ENCODE measurements at regions not wholly inside any gene's neighbourhood (a gene's known extent, or its start where the extent isn't known, plus 50 kb on each side); places are given as distances from the start of the nearest gene placed in this dataset.

GRCh38 chr3:21328711-21329390 is 422.2 kb downstream of the ZNF385D start:
- no peaks in the 10 kb centered on the region for H3K9me3 ChIP-seq
- no peaks in the 10 kb centered on the region for H3K4me1 ChIP-seq
- no peak overlapping the region for H3K27ac ChIP-seq
- H3K36me3 ChIP-seq: no peaks in the 10 kb centered on the region
- no peaks in the 10 kb centered on the region for H3K27me3 ChIP-seq
- no peak overlapping the region for H3K4me3 ChIP-seq
- TF ChIP-seq POLR2A (IDR thresholded peaks at IDR 0.05): no peak
- no peak for DNase-seq

DNA sequence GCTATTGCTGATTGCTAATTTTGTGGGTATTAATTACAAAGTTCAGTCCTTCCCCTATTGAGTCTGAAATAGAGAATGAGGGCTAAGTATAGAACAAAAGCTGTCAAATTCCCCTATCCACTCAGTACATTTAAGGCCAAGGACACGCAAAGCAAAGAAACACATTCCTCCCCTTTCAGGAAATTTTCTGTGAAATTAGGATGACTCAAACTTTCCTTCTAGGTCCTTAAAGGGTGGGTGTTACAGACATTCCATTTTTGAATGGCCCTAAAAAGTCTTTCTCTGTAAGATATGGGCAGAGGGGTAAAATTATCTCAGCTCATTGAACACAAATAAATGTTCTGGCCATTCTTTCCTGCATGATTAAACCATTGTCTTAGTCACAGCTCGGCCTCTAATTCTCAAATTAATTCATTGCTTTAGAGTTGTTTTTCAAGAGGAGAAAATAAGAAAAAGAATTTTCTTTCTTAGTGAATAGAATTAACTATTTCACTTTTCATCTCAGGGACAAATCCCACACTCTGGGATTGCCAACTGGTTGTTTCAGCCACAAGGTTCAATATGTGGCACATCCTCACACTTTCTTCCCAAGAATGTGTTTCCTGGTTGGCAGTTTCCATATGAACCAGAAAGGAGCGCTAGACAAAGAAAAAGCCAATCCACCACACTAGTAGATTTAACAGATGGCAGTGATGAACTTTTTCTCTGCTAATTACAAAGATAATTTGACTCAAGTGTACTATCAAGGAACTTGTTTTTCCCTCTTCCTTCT is 424.1 kb downstream of the ZNF385D start:
- Histone ChIP-seq H3K27me3 (no peaks in the 10 kb centered on the region), H3K27ac (no peak overlapping the region), H3K36me3 (no peaks in the 10 kb centered on the region), H3K9me3 (no peaks in the 10 kb centered on the region), H3K4me1 (no peaks in the 10 kb centered on the region), H3K4me3 (no peak overlapping the region)
- no peak for DNase-seq
- TF ChIP-seq, protein P1, sequence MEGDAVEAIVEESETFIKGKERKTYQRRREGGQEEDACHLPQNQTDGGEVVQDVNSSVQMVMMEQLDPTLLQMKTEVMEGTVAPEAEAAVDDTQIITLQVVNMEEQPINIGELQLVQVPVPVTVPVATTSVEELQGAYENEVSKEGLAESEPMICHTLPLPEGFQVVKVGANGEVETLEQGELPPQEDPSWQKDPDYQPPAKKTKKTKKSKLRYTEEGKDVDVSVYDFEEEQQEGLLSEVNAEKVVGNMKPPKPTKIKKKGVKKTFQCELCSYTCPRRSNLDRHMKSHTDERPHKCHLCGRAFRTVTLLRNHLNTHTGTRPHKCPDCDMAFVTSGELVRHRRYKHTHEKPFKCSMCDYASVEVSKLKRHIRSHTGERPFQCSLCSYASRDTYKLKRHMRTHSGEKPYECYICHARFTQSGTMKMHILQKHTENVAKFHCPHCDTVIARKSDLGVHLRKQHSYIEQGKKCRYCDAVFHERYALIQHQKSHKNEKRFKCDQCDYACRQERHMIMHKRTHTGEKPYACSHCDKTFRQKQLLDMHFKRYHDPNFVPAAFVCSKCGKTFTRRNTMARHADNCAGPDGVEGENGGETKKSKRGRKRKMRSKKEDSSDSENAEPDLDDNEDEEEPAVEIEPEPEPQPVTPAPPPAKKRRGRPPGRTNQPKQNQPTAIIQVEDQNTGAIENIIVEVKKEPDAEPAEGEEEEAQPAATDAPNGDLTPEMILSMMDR (IDR thresholded peaks at IDR 0.05): no peak
- TF ChIP-seq POLR2A (IDR thresholded peaks at IDR 0.05): no peak

DNA sequence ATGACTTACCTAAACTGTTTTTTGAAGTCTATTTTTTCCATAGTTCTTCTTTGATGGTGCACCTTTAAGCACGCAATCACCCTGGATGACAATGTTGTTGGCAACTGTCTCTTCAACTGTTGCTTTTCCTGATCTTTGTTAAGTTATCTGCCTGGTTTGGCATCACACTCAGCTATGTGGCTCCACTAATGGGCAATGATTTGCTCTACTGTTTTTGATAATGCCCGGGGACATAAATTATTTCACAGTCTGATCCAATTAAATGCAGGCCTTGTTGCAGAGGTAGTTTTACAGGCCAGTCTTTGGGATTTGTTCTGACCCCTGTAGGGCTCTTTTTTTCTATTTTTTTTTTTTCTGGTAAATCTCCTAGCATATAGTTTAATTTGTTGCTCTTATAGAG is 436.3 kb downstream of the ZNF385D start:
- no peaks in the 10 kb centered on the region for H3K4me1 ChIP-seq
- no peaks in the 10 kb centered on the region for H3K27me3 ChIP-seq
- H3K9me3 ChIP-seq: no peaks in the 10 kb centered on the region
- no peak for TF ChIP-seq POLR2A (IDR thresholded peaks at IDR 0.05)
- TF ChIP-seq, protein P1 (IDR thresholded peaks at IDR 0.05): no peak
- H3K36me3 ChIP-seq: no peaks in the 10 kb centered on the region
- no peak overlapping the region for H3K4me3 ChIP-seq
- DNase-seq: no peak
- H3K27ac ChIP-seq: no peak overlapping the region

GRCh38 chr3:21310891-21311290 is 440.1 kb downstream of the ZNF385D start:
- no peak for DNase-seq
- H3K27ac ChIP-seq: no peak overlapping the region
- no peak overlapping the region for H3K4me3 ChIP-seq
- H3K4me1 ChIP-seq: no peaks in the 10 kb centered on the region
- H3K27me3 ChIP-seq: no peaks in the 10 kb centered on the region
- H3K9me3 ChIP-seq: no peaks in the 10 kb centered on the region
- H3K36me3 ChIP-seq: no peaks in the 10 kb centered on the region
- TF ChIP-seq POLR2A (IDR thresholded peaks at IDR 0.05): no peak
- TF ChIP-seq, protein P1 (IDR thresholded peaks at IDR 0.05): no peak

- Histone ChIP-seq H3K27ac (no peak overlapping the region), H3K4me1 (no peaks in the 10 kb centered on the region), H3K36me3 (no peaks in the 10 kb centered on the region), H3K4me3 (no peak overlapping the region), H3K27me3 (no peaks in the 10 kb centered on the region), H3K9me3 (no peaks in the 10 kb centered on the region)
- TF ChIP-seq, protein P1 (IDR thresholded peaks at IDR 0.05): no peak
- TF ChIP-seq POLR2A (IDR thresholded peaks at IDR 0.05): no peak
- DNase-seq: no peak
Observed at GRCh38 chr3:21310161-21310560, 440.8 kb downstream of the ZNF385D start.

DNA sequence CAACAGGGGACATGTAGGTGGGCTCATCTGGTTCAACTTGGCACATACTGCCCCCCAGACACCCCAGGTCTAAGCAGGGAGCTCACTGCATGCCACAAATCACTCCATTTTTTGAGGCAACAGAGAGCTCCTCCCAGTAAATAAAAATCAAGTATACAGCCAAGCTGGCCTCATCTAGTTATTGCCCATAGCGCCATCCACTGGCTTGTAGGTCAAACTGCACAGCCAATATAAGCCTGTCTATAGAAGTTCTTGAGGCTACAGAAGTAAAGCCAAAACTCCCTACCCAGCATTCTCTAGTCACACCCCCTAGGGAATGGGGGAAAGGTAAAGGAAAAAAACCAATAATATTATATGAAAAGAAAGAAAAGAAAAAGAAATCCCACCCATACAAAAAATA is 453.7 kb downstream of the ZNF385D start:
- TF ChIP-seq POLR2A (IDR thresholded peaks at IDR 0.05): no peak
- TF ChIP-seq, protein P1 (IDR thresholded peaks at IDR 0.05): no peak
- no peak for DNase-seq
- H3K27ac ChIP-seq: no peak overlapping the region

More for the DNA sequence above, 453.7 kb downstream of the ZNF385D start:
- no peak overlapping the region for H3K4me3 ChIP-seq
- H3K9me3 ChIP-seq: peaks cover 0 to 3% (median 0%) of the 10 kb centered on the region in 4 donors
- no peaks in the 10 kb centered on the region for H3K4me1 ChIP-seq
- H3K27me3 ChIP-seq: no peaks in the 10 kb centered on the region
- no peaks in the 10 kb centered on the region for H3K36me3 ChIP-seq

Data from Peyer's patch (tissue), 4 donors.